Duodenal mucosa (tissue), 2 donors: ENCODE measurements at regions not wholly inside any gene's neighbourhood (a gene's known extent, or its start where the extent isn't known, plus 50 kb on each side); places are given as distances from the start of the nearest gene placed in this dataset.

Experiments used
- H3K27ac ChIP-seq: one replicate; pipeline ENCODE4 v1.7.0; 2013; ENCODE audit warnings: low read depth, low read length
- H3K27me3 ChIP-seq, 2 donors: one replicate each; pipeline ENCODE4 v1.7.0; 2013; ENCODE audit warnings: low read length in 2 of 2, control low read depth in 1 of 2; ENCODE audit not compliant: insufficient read depth in 2 of 2, control insufficient read depth in 1 of 2
- H3K36me3 ChIP-seq, 2 donors: one replicate each; pipeline ENCODE4 v1.7.0; 2013; ENCODE audit warnings: low read length in 2 of 2, control low read depth in 1 of 2; ENCODE audit not compliant: insufficient read depth in 2 of 2, control insufficient read depth in 1 of 2
- H3K4me1 ChIP-seq, 2 donors: one replicate each; pipeline ENCODE4 v1.7.0; 2013; ENCODE audit warnings: low read length in 2 of 2, control low read depth in 1 of 2; ENCODE audit not compliant: insufficient read depth in 2 of 2, control insufficient read depth in 1 of 2
- H3K4me3 ChIP-seq, 2 donors: one replicate each; pipeline ENCODE4 v1.7.0; 2013; ENCODE audit warnings: low read length in 2 of 2, low read depth in 1 of 2
- H3K9ac ChIP-seq, 2 donors: one replicate each; pipeline ENCODE4 v1.7.0; 2013; ENCODE audit warnings: low read length in 2 of 2, low read depth in 1 of 2
- H3K9me3 ChIP-seq, 2 donors: one replicate each; pipeline ENCODE4 v1.7.0; 2013; ENCODE audit warnings: low read length in 2 of 2, control low read depth in 1 of 2; ENCODE audit not compliant: control insufficient read depth in 1 of 2

- Histone ChIP-seq H3K9ac (no peak overlapping the region), H3K36me3 (no peaks in the 10 kb centered on the region), H3K9me3 (peaks cover 0 to 4% of the 10 kb centered on the region in 2 donors), H3K4me1 (no peaks in the 10 kb centered on the region), H3K27me3 (no peaks in the 10 kb centered on the region), H3K4me3 (no peak overlapping the region), H3K27ac (no peak overlapping the region)
These were observed 906.1 kb downstream of the SLC4A3 start for GRCh38 chr2:220533485-220533884.

- no peaks in the 10 kb centered on the region for H3K36me3 ChIP-seq
- H3K27ac ChIP-seq: no peak overlapping the region
- H3K9ac ChIP-seq: no peak overlapping the region
- no peaks in the 10 kb centered on the region for H3K4me1 ChIP-seq
- H3K27me3 ChIP-seq: no peaks in the 10 kb centered on the region
- peaks cover 0 to 4% of the 10 kb centered on the region in 2 donors for H3K9me3 ChIP-seq
- no peak overlapping the region for H3K4me3 ChIP-seq
These were observed 912.1 kb downstream of the SLC4A3 start for GRCh38 chr2:220539481-220539880.

GRCh38 chr2:220544049-220544448, 916.6 kb downstream of the SLC4A3 start:
- no peaks in the 10 kb centered on the region for H3K9me3 ChIP-seq
- H3K36me3 ChIP-seq: no peaks in the 10 kb centered on the region
- H3K27me3 ChIP-seq: no peaks in the 10 kb centered on the region
- no peak overlapping the region for H3K9ac ChIP-seq
- no peak overlapping the region for H3K4me3 ChIP-seq
- no peak overlapping the region for H3K27ac ChIP-seq
- no peaks in the 10 kb centered on the region for H3K4me1 ChIP-seq

- Histone ChIP-seq H3K4me1 (no peaks in the 10 kb centered on the region), H3K27ac (no peak overlapping the region), H3K36me3 (no peaks in the 10 kb centered on the region), H3K9me3 (no peaks in the 10 kb centered on the region), H3K4me3 (no peak overlapping the region), H3K27me3 (no peaks in the 10 kb centered on the region), H3K9ac (no peak overlapping the region)
These were observed 923.7 kb downstream of the SLC4A3 start for GRCh38 chr2:220550995-220551700.

- H3K9ac ChIP-seq: no peak overlapping the region
- no peaks in the 10 kb centered on the region for H3K36me3 ChIP-seq
- H3K9me3 ChIP-seq: no peaks in the 10 kb centered on the region
- H3K27me3 ChIP-seq: no peaks in the 10 kb centered on the region
- H3K4me1 ChIP-seq: no peaks in the 10 kb centered on the region
- no peak overlapping the region for H3K27ac ChIP-seq
- no peak overlapping the region for H3K4me3 ChIP-seq
These were observed 925.5 kb downstream of the SLC4A3 start for GRCh38 chr2:220552790-220553535.

GRCh38 chr2:220555961-220556630, 928.7 kb downstream of the SLC4A3 start:
- Histone ChIP-seq H3K27me3 (no peaks in the 10 kb centered on the region), H3K36me3 (no peaks in the 10 kb centered on the region), H3K4me3 (no peak overlapping the region), H3K27ac (no peak overlapping the region), H3K4me1 (no peaks in the 10 kb centered on the region), H3K9me3 (no peaks in the 10 kb centered on the region), H3K9ac (no peak overlapping the region)

GRCh38 chr2:220556658-220557057, 929.2 kb downstream of the SLC4A3 start:
- H3K9me3 ChIP-seq: no peaks in the 10 kb centered on the region
- no peaks in the 10 kb centered on the region for H3K4me1 ChIP-seq
- H3K36me3 ChIP-seq: no peaks in the 10 kb centered on the region
- H3K27me3 ChIP-seq: no peaks in the 10 kb centered on the region
- H3K4me3 ChIP-seq: no peak overlapping the region
- no peak overlapping the region for H3K9ac ChIP-seq
- no peak overlapping the region for H3K27ac ChIP-seq

- Histone ChIP-seq H3K36me3 (no peaks in the 10 kb centered on the region), H3K27ac (no peak overlapping the region), H3K27me3 (no peaks in the 10 kb centered on the region), H3K9me3 (no peaks in the 10 kb centered on the region), H3K4me1 (no peaks in the 10 kb centered on the region), H3K4me3 (no peak overlapping the region), H3K9ac (no peak overlapping the region)
These were observed 932.8 kb downstream of the SLC4A3 start for GRCh38 chr2:220560192-220560591.

- Histone ChIP-seq H3K4me3 (no peak overlapping the region), H3K36me3 (no peaks in the 10 kb centered on the region), H3K9me3 (no peaks in the 10 kb centered on the region), H3K9ac (no peak overlapping the region), H3K4me1 (no peaks in the 10 kb centered on the region), H3K27me3 (no peaks in the 10 kb centered on the region), H3K27ac (no peak overlapping the region)
These were observed 935.1 kb downstream of the SLC4A3 start for GRCh38 chr2:220562375-220563140.

- Histone ChIP-seq H3K4me1 (no peaks in the 10 kb centered on the region), H3K27me3 (no peaks in the 10 kb centered on the region), H3K4me3 (no peak overlapping the region), H3K36me3 (no peaks in the 10 kb centered on the region), H3K9me3 (no peaks in the 10 kb centered on the region), H3K9ac (no peak overlapping the region), H3K27ac (no peak overlapping the region)
These were observed 940.9 kb downstream of the SLC4A3 start for GRCh38 chr2:220568296-220568695.
